Endodermal cell (in vitro differentiated cells): ENCODE measurements at regions not wholly inside any gene's neighbourhood (a gene's known extent, or its start where the extent isn't known, plus 50 kb on each side); places are given as distances from the start of the nearest gene placed in this dataset.

Experiments used
- DNase-seq: peaks from one replicate; pipeline ENCODE4 v3.0.0-alpha.2; 2017
- H3K27ac ChIP-seq: 2 replicates; pipeline ENCODE4 v1.5.1; 2013; ENCODE audit warnings: mild to moderate bottlenecking, low read depth, low read length, moderate library complexity
- H3K27me3 ChIP-seq: 2 replicates; pipeline ENCODE4 v1.6.1; 2013; ENCODE audit warnings: mild to moderate bottlenecking, low read length, moderate library complexity; ENCODE audit not compliant: insufficient read depth, control insufficient read depth, poor library complexity, severe bottlenecking
- H3K36me3 ChIP-seq: 2 replicates; pipeline ENCODE4 v1.7.0; 2013; ENCODE audit warnings: mild to moderate bottlenecking, low read length, moderate library complexity; ENCODE audit not compliant: control insufficient read depth, insufficient read depth
- H3K4me1 ChIP-seq: one replicate; pipeline ENCODE4 v1.7.0; 2013; ENCODE audit warnings: low read length; ENCODE audit not compliant: control insufficient read depth, insufficient read depth
- H3K4me3 ChIP-seq: 2 replicates; pipeline ENCODE4 v1.5.1; 2013; ENCODE audit warnings: mild to moderate bottlenecking, low read length, moderate library complexity
- H3K9ac ChIP-seq: 2 replicates; pipeline ENCODE4 v1.6.1; 2013; ENCODE audit warnings: mild to moderate bottlenecking, low read length, moderate library complexity; ENCODE audit not compliant: poor library complexity, severe bottlenecking; ENCODE audit errors: extremely low read depth
- H3K9me3 ChIP-seq: 2 replicates; pipeline ENCODE4 v1.6.1; 2013; ENCODE audit warnings: mild to moderate bottlenecking, low read length, moderate library complexity; ENCODE audit not compliant: control insufficient read depth
- H3K27ac Mint-ChIP-seq: 2 replicates; pipeline ENCODE4 v1.8.0; 2020; ENCODE audit warnings: mixed read lengths
- H3K27me3 Mint-ChIP-seq: 2 replicates; pipeline ENCODE4 v1.8.0; 2021; ENCODE audit warnings: mild to moderate bottlenecking, mixed read lengths; ENCODE audit not compliant: insufficient read depth
- H3K36me3 Mint-ChIP-seq: 2 replicates; pipeline ENCODE4 v1.8.0; 2020; ENCODE audit warnings: low read depth, mixed read lengths
- H3K4me1 Mint-ChIP-seq: 2 replicates; pipeline ENCODE4 v1.8.0; 2020; ENCODE audit warnings: mixed read lengths
- H3K4me3 Mint-ChIP-seq: 2 replicates; pipeline ENCODE4 v1.8.0; 2020; ENCODE audit warnings: mild to moderate bottlenecking, moderate library complexity, mixed read lengths
- H3K9me3 Mint-ChIP-seq: 2 replicates; pipeline ENCODE4 v1.8.0; 2020; ENCODE audit warnings: mild to moderate bottlenecking, mixed read lengths
- WGBS, 2 experiments: methylation state at CpG; one replicate each; pipeline versions ENCODE4 v1.1.5 to v1.1.7; 2013; ENCODE audit warnings: missing lambda C conversion rate in 2 of 2, mixed read lengths in 1 of 2; ENCODE audit not compliant: insufficient coverage in 1 of 2, insufficient read length in 1 of 2; 5-methylcytosine and 5-hydroxymethylcytosine counted together
- TF ChIP-seq, protein P1 (sequence below): fragments of 200-600 bp; sonication (generic); conservative IDR thresholded peaks from 2 replicates; pipeline ENCODE4 v1.5.0; 2021; ENCODE audit warnings: antibody characterized with exemption, mild to moderate bottlenecking

DNA sequence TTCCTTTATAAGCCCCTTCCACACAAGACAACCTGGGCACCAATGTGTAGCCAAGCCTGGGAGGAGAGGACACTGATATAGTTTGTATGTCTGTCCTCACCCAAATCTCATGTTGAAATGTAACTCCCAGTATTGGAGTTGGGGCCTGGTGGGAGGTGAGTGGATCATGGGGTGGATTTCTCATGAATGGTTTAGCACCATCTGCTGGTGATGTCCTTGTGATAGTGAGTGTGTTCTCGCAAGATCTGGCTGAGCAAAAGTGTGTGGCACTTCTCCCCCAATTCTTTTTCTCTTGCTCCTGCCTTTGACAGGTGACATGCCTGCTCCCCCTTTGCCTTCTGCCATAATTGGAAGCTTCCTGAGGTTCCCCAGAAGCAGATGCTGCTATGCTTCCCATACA, 135.8 kb downstream of the USP31 start:
- Mint-ChIP-seq H3K4me3 (no peak overlapping the region), H3K36me3 (no peaks in the 10 kb centered on the region), H3K4me1 (peaks cover 4% of the 10 kb centered on the region), H3K9me3 (no peaks in the 10 kb centered on the region), H3K27me3 (peaks cover 3% of the 10 kb centered on the region), H3K27ac (no peak overlapping the region)
- Histone ChIP-seq H3K4me1 (no peaks in the 10 kb centered on the region), H3K27me3 (no peaks in the 10 kb centered on the region), H3K9ac (no peak overlapping the region), H3K4me3 (no peak overlapping the region), H3K9me3 (no peaks in the 10 kb centered on the region), H3K27ac (no peak overlapping the region), H3K36me3 (no peaks in the 10 kb centered on the region)
- DNase-seq: peak; percentile 52
- TF ChIP-seq, protein P1, sequence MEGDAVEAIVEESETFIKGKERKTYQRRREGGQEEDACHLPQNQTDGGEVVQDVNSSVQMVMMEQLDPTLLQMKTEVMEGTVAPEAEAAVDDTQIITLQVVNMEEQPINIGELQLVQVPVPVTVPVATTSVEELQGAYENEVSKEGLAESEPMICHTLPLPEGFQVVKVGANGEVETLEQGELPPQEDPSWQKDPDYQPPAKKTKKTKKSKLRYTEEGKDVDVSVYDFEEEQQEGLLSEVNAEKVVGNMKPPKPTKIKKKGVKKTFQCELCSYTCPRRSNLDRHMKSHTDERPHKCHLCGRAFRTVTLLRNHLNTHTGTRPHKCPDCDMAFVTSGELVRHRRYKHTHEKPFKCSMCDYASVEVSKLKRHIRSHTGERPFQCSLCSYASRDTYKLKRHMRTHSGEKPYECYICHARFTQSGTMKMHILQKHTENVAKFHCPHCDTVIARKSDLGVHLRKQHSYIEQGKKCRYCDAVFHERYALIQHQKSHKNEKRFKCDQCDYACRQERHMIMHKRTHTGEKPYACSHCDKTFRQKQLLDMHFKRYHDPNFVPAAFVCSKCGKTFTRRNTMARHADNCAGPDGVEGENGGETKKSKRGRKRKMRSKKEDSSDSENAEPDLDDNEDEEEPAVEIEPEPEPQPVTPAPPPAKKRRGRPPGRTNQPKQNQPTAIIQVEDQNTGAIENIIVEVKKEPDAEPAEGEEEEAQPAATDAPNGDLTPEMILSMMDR: peak; percentile 65
- 92% methylated on average over 1 of the region's 1 CpG; no CpG with 5 or more reads in 1 of the 2 experiments for WGBS, 2 experiments

DNA sequence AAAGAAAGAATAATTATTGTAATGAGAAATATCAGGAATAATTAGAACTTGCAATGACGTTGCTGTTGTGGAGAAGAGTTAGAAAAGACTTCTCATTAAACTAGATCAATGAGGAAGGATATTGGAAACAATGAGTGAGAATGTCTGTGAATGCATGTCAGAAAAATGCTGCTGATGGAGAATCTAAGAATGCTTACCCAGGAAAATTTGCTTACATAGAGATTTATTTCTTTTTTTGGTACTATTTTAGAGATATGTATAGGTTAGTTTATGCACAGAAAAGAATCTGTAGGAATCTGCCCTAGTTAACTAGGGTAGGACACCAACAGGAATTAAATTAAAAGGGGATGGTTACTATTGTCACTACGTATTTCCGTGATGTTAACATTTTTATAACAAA, 140.2 kb downstream of the USP31 start:
- Histone ChIP-seq H3K4me3 (no peak overlapping the region), H3K36me3 (no peaks in the 10 kb centered on the region), H3K27me3 (peaks cover 10% of the 10 kb centered on the region), H3K9me3 (no peaks in the 10 kb centered on the region), H3K27ac (no peak overlapping the region), H3K4me1 (no peaks in the 10 kb centered on the region), H3K9ac (no peak overlapping the region)
- no peak overlapping the region for H3K27ac Mint-ChIP-seq
- H3K4me1 Mint-ChIP-seq: no peaks in the 10 kb centered on the region
- DNase-seq: no peak
- H3K4me3 Mint-ChIP-seq: no peak overlapping the region
- peaks cover 10% of the 10 kb centered on the region for H3K27me3 Mint-ChIP-seq
- TF ChIP-seq, protein P1: no peak
- 77 to 88% methylated on average over 1 of the region's 3 CpGs for WGBS, 2 experiments
- H3K9me3 Mint-ChIP-seq: no peaks in the 10 kb centered on the region
- no peaks in the 10 kb centered on the region for H3K36me3 Mint-ChIP-seq

DNA sequence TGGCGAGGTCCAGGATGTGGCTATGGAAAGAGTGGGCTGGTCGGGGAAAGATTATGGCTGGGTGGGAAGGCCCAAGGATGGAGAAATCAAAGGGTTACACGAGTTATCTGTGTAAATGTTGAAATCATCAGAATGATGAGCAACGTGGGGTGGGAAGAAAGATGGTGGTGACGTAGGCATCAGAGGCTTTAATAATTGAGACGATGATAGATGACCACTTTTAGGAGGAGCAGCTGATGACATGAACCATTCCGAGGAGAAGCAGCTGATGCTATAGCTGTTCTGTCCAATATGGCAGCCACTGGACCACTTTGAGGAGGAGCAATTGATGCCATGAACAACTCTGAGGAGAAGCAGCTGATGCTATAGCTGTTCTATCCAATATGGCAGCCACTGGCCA, 141.2 kb downstream of the USP31 start:
- Histone ChIP-seq H3K27me3 (peaks cover 10% of the 10 kb centered on the region), H3K4me1 (no peaks in the 10 kb centered on the region), H3K9ac (no peak overlapping the region), H3K9me3 (no peaks in the 10 kb centered on the region), H3K27ac (no peak overlapping the region), H3K4me3 (no peak overlapping the region), H3K36me3 (no peaks in the 10 kb centered on the region)
- Mint-ChIP-seq H3K4me1 (no peaks in the 10 kb centered on the region), H3K27ac (no peak overlapping the region), H3K36me3 (no peaks in the 10 kb centered on the region), H3K9me3 (no peaks in the 10 kb centered on the region), H3K27me3 (peaks cover 10% of the 10 kb centered on the region), H3K4me3 (no peak overlapping the region)
- 79 to 81% methylated on average over 7 of the region's 7 CpGs for WGBS, 2 experiments
- no peak for DNase-seq
- TF ChIP-seq, protein P1: no peak
